H1 (cell line): ENCODE measurements at regions not wholly inside any gene's neighbourhood (a gene's known extent, or its start where the extent isn't known, plus 50 kb on each side); places are given as distances from the start of the nearest gene placed in this dataset.

Experiments used
- CTCF ChIA-PET: fragments of 300-600 bp; sonication (Branson Sonifier 250); formaldehyde crosslinking; loops from one replicate; lab custom pipeline; 2021; ENCODE audit not compliant: partially characterized antibody; lab: Charles Lee
- POLR2A ChIA-PET: fragments of 300-600 bp; sonication (Branson Sonifier 250); formaldehyde crosslinking; loops from one replicate; lab custom pipeline; 2021; ENCODE audit warnings: inconsistent platforms; ENCODE audit not compliant: partially characterized antibody; lab: Charles Lee
- DNase-seq, 2 experiments: peaks; one replicate each; pipeline versions ENCODE4 v3.0.0 to v3.0.0-alpha.2; 2010 to 2022; ENCODE audit warnings: low spot score in 2 of 2, low read depth in 1 of 2, mixed read lengths in 1 of 2
- FAIRE-seq: peaks from 2 replicates; lab custom pipeline; 2011; peaks lifted over from hg19 to GRCh38; lab: Jason Lieb, UNC
- H2AFZ ChIP-seq: 2 replicates; pipeline ENCODE4 v1.8.1; 2012; ENCODE audit warnings: low read length, inconsistent platforms
- H2AK5ac ChIP-seq: 2 replicates; pipeline ENCODE4 v1.6.1; 2013; ENCODE audit warnings: low read depth, low read length
- H2BK120ac ChIP-seq: replicated peaks from 2 replicates; pipeline ENCODE3; 2013; ENCODE audit warnings: low read depth, low read length, inconsistent platforms
- H2BK12ac ChIP-seq: 2 replicates; pipeline ENCODE4 v1.6.1; 2013; ENCODE audit warnings: low read depth, low read length
- H2BK15ac ChIP-seq: 2 replicates; pipeline ENCODE4 v1.6.1; 2013; ENCODE audit warnings: low read length
- H2BK20ac ChIP-seq: 2 replicates; pipeline ENCODE4 v1.6.1; 2013; ENCODE audit warnings: low read length
- H2BK5ac ChIP-seq: 2 replicates; pipeline ENCODE4 v1.6.1; 2013; ENCODE audit warnings: low read depth, low read length
- H3K14ac ChIP-seq: 2 replicates; pipeline ENCODE4 v1.6.1; 2013; ENCODE audit warnings: inconsistent platforms; ENCODE audit not compliant: insufficient read length
- H3K18ac ChIP-seq: 2 replicates; pipeline ENCODE4 v1.6.1; 2013; ENCODE audit warnings: low read length; ENCODE audit errors: extremely low read depth
- H3K23ac ChIP-seq: 2 replicates; pipeline ENCODE4 v1.6.1; 2013; ENCODE audit warnings: inconsistent platforms; ENCODE audit not compliant: insufficient read length
- H3K23me2 ChIP-seq: 2 replicates; pipeline ENCODE4 v1.6.1; 2013; ENCODE audit warnings: low read depth, low read length
- H3K27ac ChIP-seq: 2 replicates; pipeline ENCODE4 v1.6.1; 2011; ENCODE audit warnings: low read depth, low read length, inconsistent platforms
- H3K27me3 ChIP-seq, 4 experiments: replicated peaks in 1 of 4; 1 replicate in 1 of 4; 2 replicates in 3 of 4; pipeline versions ENCODE4 v1.6.1 to v1.8.1; 2011 to 2013; ENCODE audit warnings: low read length in 3 of 4, mild to moderate bottlenecking in 3 of 4, inconsistent platforms in 2 of 4, mixed read lengths in 2 of 4, moderate library complexity in 1 of 4; ENCODE audit not compliant: control insufficient read depth in 3 of 4, insufficient read depth in 3 of 4; ENCODE audit errors: extremely low read depth in 1 of 4
- H3K36me3 ChIP-seq, 4 experiments: 2 replicates each; pipeline versions ENCODE4 v1.6.1 to v1.8.1; 2011 to 2013; ENCODE audit warnings: mild to moderate bottlenecking in 4 of 4, low read length in 3 of 4, moderate library complexity in 2 of 4, control low read depth in 1 of 4, inconsistent platforms in 1 of 4; ENCODE audit not compliant: insufficient read depth in 4 of 4, control insufficient read depth in 2 of 4
- H3K4ac ChIP-seq: replicated peaks from 2 replicates; pipeline ENCODE3; 2013; ENCODE audit warnings: low read length, low read depth, mixed read lengths, inconsistent platforms; ENCODE audit not compliant: insufficient read length
- H3K4me1 ChIP-seq, 4 experiments: replicated peaks in 1 of 4; 1 replicate in 1 of 4; 2 replicates in 3 of 4; pipeline versions ENCODE4 v1.6.1 to v1.8.1; 2011 to 2013; ENCODE audit warnings: low read length in 3 of 4, inconsistent platforms in 2 of 4, mixed read lengths in 1 of 4; ENCODE audit not compliant: insufficient read depth in 4 of 4, control insufficient read depth in 3 of 4
- H3K4me2 ChIP-seq, 2 experiments: 2 replicates each; pipeline versions ENCODE4 v1.6.1 to v1.8.1; 2011 to 2013; ENCODE audit warnings: low read depth in 2 of 2, low read length in 2 of 2, control low read depth in 1 of 2, inconsistent platforms in 1 of 2, mild to moderate bottlenecking in 1 of 2; ENCODE audit not compliant: insufficient read depth in 1 of 2
- H3K4me3 ChIP-seq, 4 experiments: fragments of 200-600, 300-600 bp in 1 of 4; sonication (generic), shearing (Covaris generic), sonication (Bioruptor Twin) in 1 of 4; 2 replicates each; pipeline versions ENCODE4 v1.5.1 to v1.8.1; 2011 to 2016; ENCODE audit warnings: low read length in 4 of 4, low read depth in 3 of 4, control low read depth in 2 of 4, inconsistent platforms in 2 of 4, mild to moderate bottlenecking in 2 of 4, mixed read lengths in 1 of 4, moderate library complexity in 1 of 4; ENCODE audit not compliant: insufficient read depth in 2 of 4; ENCODE audit errors: extremely low read depth in 1 of 4
- H3K56ac ChIP-seq: replicated peaks from 2 replicates; pipeline ENCODE3; 2013; ENCODE audit warnings: low read depth, mild to moderate bottlenecking, mixed read lengths, low read length, inconsistent platforms; ENCODE audit not compliant: insufficient read length
- H3K79me1 ChIP-seq: 2 replicates; pipeline ENCODE4 v1.6.1; 2013; ENCODE audit warnings: low read depth, low read length, control low read depth
- H3K79me2 ChIP-seq, 2 experiments: 2 replicates each; pipeline versions ENCODE4 v1.6.1 to v1.8.1; 2012 to 2013; ENCODE audit warnings: low read length in 2 of 2, mild to moderate bottlenecking in 2 of 2, inconsistent platforms in 1 of 2; ENCODE audit not compliant: insufficient read depth in 2 of 2, control insufficient read depth in 1 of 2
- H3K9ac ChIP-seq, 4 experiments: replicated peaks in 1 of 4; 1 replicate in 1 of 4; 2 replicates in 3 of 4; pipeline versions ENCODE4 v1.6.1 to v1.8.1; 2011 to 2013; ENCODE audit warnings: low read depth in 3 of 4, low read length in 3 of 4, control low read depth in 2 of 4, mild to moderate bottlenecking in 2 of 4, moderate library complexity in 2 of 4, inconsistent platforms in 1 of 4; ENCODE audit errors: extremely low read depth in 1 of 4
- H3K9me3 ChIP-seq, 2 experiments: 2 replicates each; pipeline versions ENCODE4 v1.6.1 to v1.8.1; 2012 to 2013; ENCODE audit warnings: mild to moderate bottlenecking in 2 of 2, moderate library complexity in 2 of 2, control low read depth in 1 of 2, inconsistent platforms in 1 of 2, low read depth in 1 of 2, low read length in 1 of 2, mixed read lengths in 1 of 2; ENCODE audit not compliant: insufficient read depth in 2 of 2
- H4K20me1 ChIP-seq, 2 experiments: replicated peaks in 1 of 2; 2 replicates each; pipeline versions ENCODE3 to v1.8.1; 2011 to 2013; ENCODE audit warnings: inconsistent platforms in 2 of 2, low read length in 2 of 2, mild to moderate bottlenecking in 1 of 2; ENCODE audit not compliant: insufficient read depth in 2 of 2, control insufficient read depth in 1 of 2
- H4K5ac ChIP-seq: 2 replicates; pipeline ENCODE4 v1.6.1; 2013; ENCODE audit warnings: low read length, low read depth, mixed read lengths, inconsistent platforms; ENCODE audit not compliant: insufficient read length
- H4K8ac ChIP-seq: 2 replicates; pipeline ENCODE4 v1.8.0; 2013; ENCODE audit warnings: mild to moderate bottlenecking, moderate library complexity, low read length, inconsistent platforms; ENCODE audit not compliant: insufficient read depth; ENCODE audit errors: extremely low read depth
- H4K91ac ChIP-seq: replicated peaks from 2 replicates; pipeline ENCODE3; 2013; ENCODE audit warnings: low read length, mixed read lengths, inconsistent platforms; ENCODE audit not compliant: insufficient read length
- BRCA1 ChIP-seq: IDR thresholded peaks from 2 replicates; pipeline ENCODE4 v1.6.1; 2012; ENCODE audit warnings: low read depth, low read length, improper control_type of control experiment
- CHD1 ChIP-seq: IDR thresholded peaks from 2 replicates; pipeline ENCODE4 v1.6.1; 2012; ENCODE audit warnings: low read depth, low read length, improper control_type of control experiment
- CHD2 ChIP-seq: IDR thresholded peaks from 2 replicates; pipeline ENCODE4 v1.6.1; 2012; ENCODE audit warnings: low read length, improper control_type of control experiment
- EGR1 ChIP-seq: IDR thresholded peaks from 2 replicates; pipeline ENCODE4 v1.6.1; 2011; ENCODE audit warnings: low read depth, low read length, borderline replicate concordance
- EP300 ChIP-seq, 2 experiments: IDR thresholded peaks; 1 replicate in 1 of 2; 2 replicates in 1 of 2; pipeline ENCODE4 v1.6.1; 2011 to 2012; ENCODE audit warnings: low read depth in 2 of 2, low read length in 2 of 2, mild to moderate bottlenecking in 2 of 2, borderline replicate concordance in 1 of 2, inconsistent platforms in 1 of 2, moderate library complexity in 1 of 2
- HDAC6 ChIP-seq: IDR thresholded peaks from one replicate; pipeline ENCODE4 v1.7.1; 2012; ENCODE audit warnings: low read depth, mild to moderate bottlenecking, inconsistent platforms, low read length, moderate library complexity
- JUN ChIP-seq: IDR thresholded peaks from 2 replicates; pipeline ENCODE4 v1.6.1; 2011; ENCODE audit warnings: low read depth, mild to moderate bottlenecking, improper control_type of control experiment, low read length
- KDM5A ChIP-seq: fragments of 200-600 bp; IDR thresholded peaks from 2 replicates; pipeline ENCODE4 v1.7.1; 2012; ENCODE audit warnings: mild to moderate bottlenecking, low read length, inconsistent platforms, mixed read lengths
- MAFK ChIP-seq: IDR thresholded peaks from 2 replicates; pipeline ENCODE4 v1.6.1; 2012; ENCODE audit warnings: low read depth, mild to moderate bottlenecking, improper control_type of control experiment, low read length
- SAP30 ChIP-seq: fragments of 300-600 bp; sonication (generic); IDR thresholded peaks from 2 replicates; pipeline ENCODE4 v1.7.1; 2012; ENCODE audit warnings: low read length, moderate library complexity, mild to moderate bottlenecking, inconsistent platforms; ENCODE audit not compliant: insufficient read depth, insufficient replicate concordance
- SIN3A ChIP-seq, 2 experiments: IDR thresholded peaks in 1 of 2; conservative IDR thresholded peaks in 1 of 2; 2 replicates each; pipeline ENCODE4 v1.6.1; 2011 to 2012; ENCODE audit warnings: low read length in 2 of 2, improper control_type of control experiment in 1 of 2, low read depth in 1 of 2, mild to moderate bottlenecking in 1 of 2
- SRF ChIP-seq: IDR thresholded peaks from 2 replicates; pipeline ENCODE4 v1.6.1; 2011; ENCODE audit warnings: mild to moderate bottlenecking, low read depth, low read length, moderate library complexity
- TAF7 ChIP-seq: optimal IDR thresholded peaks from 2 replicates; pipeline ENCODE3; 2011; ENCODE audit warnings: low read depth, mild to moderate bottlenecking, inconsistent platforms, low read length, moderate library complexity, borderline replicate concordance
- WGBS, 2 experiments: shearing (Covaris generic) in 1 of 2; methylation state at CpG; one replicate each; pipeline versions ENCODE4 v1.1.6 to v1.1.7; 2013 to 2015; ENCODE audit warnings: low lambda C conversion rate in 2 of 2, mixed read lengths in 2 of 2, inconsistent platforms in 1 of 2, low coverage in 1 of 2, missing lambda C conversion rate in 1 of 2; ENCODE audit not compliant: insufficient replicate concordance in 2 of 2, insufficient coverage in 1 of 2, insufficient read length in 1 of 2; ENCODE audit errors: extremely low coverage in 1 of 2, missing lambda C conversion rate in 1 of 2; 5-methylcytosine and 5-hydroxymethylcytosine counted together
- TF ChIP-seq, protein P1 (sequence below): IDR thresholded peaks from 2 replicates; pipeline ENCODE4 v1.6.1; 2012; ENCODE audit warnings: inconsistent platforms

DNA sequence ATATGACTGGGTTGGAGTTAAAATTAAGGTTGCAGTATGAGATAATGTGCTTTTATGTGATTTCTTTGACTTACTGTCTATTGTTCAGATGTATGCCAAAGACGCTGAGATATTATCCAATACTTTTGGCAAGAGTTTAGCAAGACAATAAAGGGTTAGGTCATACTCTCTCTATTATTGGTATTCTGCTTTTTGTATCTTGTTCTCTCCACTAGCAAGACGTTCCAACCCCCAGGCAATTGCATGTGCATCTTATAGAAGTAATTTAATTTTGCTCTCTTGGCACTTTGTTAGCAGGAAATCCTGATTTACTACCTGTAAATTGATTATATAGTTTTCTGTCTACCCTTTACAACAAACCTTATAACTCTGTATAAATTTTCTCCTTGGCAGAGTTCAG, 1093.6 kb downstream of the CDH9 start:
- CTCF ChIA-PET = interaction anchor here (0.6 kb wide), 1 partner anchor 151 kb away, joined by 3 read pairs; no protein-coding TSS in a partner anchor
- no peak overlapping the region for H2AFZ ChIP-seq
- H3K18ac ChIP-seq = no peak overlapping the region
- no peaks in the 10 kb centered on the region for H3K23me2 ChIP-seq
- H3K79me1 ChIP-seq = no peaks in the 10 kb centered on the region
- H2AK5ac ChIP-seq = no peak overlapping the region
- H3K56ac ChIP-seq = no peak overlapping the region
- no peak overlapping the region for H4K91ac ChIP-seq
- H3K27me3 ChIP-seq = no peaks in the 10 kb centered on the region
- no peak overlapping the region for H3K4ac ChIP-seq
- no peak overlapping the region for H2BK5ac ChIP-seq
- H2BK15ac ChIP-seq = no peak overlapping the region
- peaks cover 0 to 4% (median 0%) of the 10 kb centered on the region in 4 experiments; a peak in 1 of 7 replicates for H3K4me1 ChIP-seq
- no peak overlapping the region for H3K23ac ChIP-seq
- no peak overlapping the region for H2BK12ac ChIP-seq
- WGBS, 2 experiments = 86% methylated on average over 2 of the region's 2 CpGs; no CpG with 5 or more reads in 1 of the 2 experiments
- no peak overlapping the region for H3K9ac ChIP-seq
- H4K5ac ChIP-seq = no peak overlapping the region
- H4K8ac ChIP-seq = no peak overlapping the region
- H3K14ac ChIP-seq = no peak overlapping the region
- H3K9me3 ChIP-seq = no peaks in the 10 kb centered on the region
- FAIRE-seq (no peak), DNase-seq (no peak)
- POLR2A ChIA-PET = no interaction called here
- no peak overlapping the region for H2BK20ac ChIP-seq
- H4K20me1 ChIP-seq = no peaks in the 10 kb centered on the region
- no peaks in the 10 kb centered on the region for H3K36me3 ChIP-seq
- no peak overlapping the region for H2BK120ac ChIP-seq
- no peak overlapping the region for H3K4me2 ChIP-seq
- H3K27ac ChIP-seq = no peak overlapping the region
- no peaks in the 10 kb centered on the region for H3K79me2 ChIP-seq
- no peak overlapping the region for H3K4me3 ChIP-seq
- TF ChIP-seq HDAC6 (no peak), SAP30 (no peak), CHD1 (no peak), CHD2 (no peak), BRCA1 (no peak), MAFK (no peak), EGR1 (no peak), TAF7 (no peak), SIN3A (conservative IDR thresholded peaks at IDR 0.05 in 1 of 2, IDR thresholded peaks at IDR 0.05 in 1 of 2; ENCODE audit: low read depth in 1 of 2, low read length in 2 of 2) (no peak), EP300 (IDR thresholded peaks at IDR 0.05; ENCODE audit: borderline replicate concordance in 1 of 2, low read depth in 2 of 2, low read length in 2 of 2) (no peak), KDM5A (no peak), JUN (no peak), SRF (no peak)
- TF ChIP-seq, protein P1, sequence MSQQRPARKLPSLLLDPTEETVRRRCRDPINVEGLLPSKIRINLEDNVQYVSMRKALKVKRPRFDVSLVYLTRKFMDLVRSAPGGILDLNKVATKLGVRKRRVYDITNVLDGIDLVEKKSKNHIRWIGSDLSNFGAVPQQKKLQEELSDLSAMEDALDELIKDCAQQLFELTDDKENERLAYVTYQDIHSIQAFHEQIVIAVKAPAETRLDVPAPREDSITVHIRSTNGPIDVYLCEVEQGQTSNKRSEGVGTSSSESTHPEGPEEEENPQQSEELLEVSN = no peak
